HCT116 (cell line): ENCODE measurements at regions not wholly inside any gene's neighbourhood (a gene's known extent, or its start where the extent isn't known, plus 50 kb on each side); places are given as distances from the start of the nearest gene placed in this dataset.

ENCODE experiments used
- CTCF ChIP-seq, 3 experiments: fragments of 200-600 bp in 1 of 3; sonication (generic) in 1 of 3; IDR thresholded peaks in 2 of 3; conservative IDR thresholded peaks in 1 of 3; 2 replicates each; pipeline ENCODE4 v1.5.1; 2012 to 2017; ENCODE audit warnings: low read depth in 2 of 3, low read length in 2 of 3, antibody characterized with exemption in 1 of 3, borderline replicate concordance in 1 of 3, control low read depth in 1 of 3, mild to moderate bottlenecking in 1 of 3, mixed read lengths in 1 of 3, mixed run types in 1 of 3, moderate library complexity in 1 of 3; ENCODE audit not compliant: insufficient read depth in 1 of 3
- ELF1 ChIP-seq: IDR thresholded peaks from 2 replicates; pipeline ENCODE4 v1.6.1; 2012; ENCODE audit warnings: low read depth, borderline replicate concordance
- EZH2 ChIP-seq: fragments of 200-600 bp; sonication (generic); IDR thresholded peaks from 2 replicates; pipeline ENCODE4 v1.6.1; 2017; ENCODE audit warnings: antibody characterized with exemption, mixed run types
- MAX ChIP-seq: IDR thresholded peaks from 2 replicates; pipeline ENCODE4 v1.6.1; 2012
- POLR2A ChIP-seq: IDR thresholded peaks from 2 replicates; pipeline ENCODE4 v1.7.0; 2011; ENCODE audit warnings: borderline replicate concordance; ENCODE audit not compliant: insufficient read depth, insufficient read length; ENCODE audit errors: extremely low read depth
- POLR2AphosphoS5 ChIP-seq: IDR thresholded peaks from 2 replicates; pipeline ENCODE4 v1.6.1; 2011; ENCODE audit warnings: mild to moderate bottlenecking, low read depth, low read length, moderate library complexity
- YY1 ChIP-seq: IDR thresholded peaks from 2 replicates; pipeline ENCODE4 v1.6.1; 2011; ENCODE audit warnings: low read length, low read depth, moderate library complexity, mild to moderate bottlenecking; ENCODE audit not compliant: insufficient replicate concordance; ENCODE audit errors: extremely low read depth
- ZNF274 ChIP-seq: fragments of 200-500 bp; sonication (Bioruptor generic); IDR thresholded peaks from 2 replicates; pipeline ENCODE4 v1.6.1; 2014; ENCODE audit warnings: mild to moderate bottlenecking, low read depth, low read length, inconsistent platforms

- TF ChIP-seq CTCF (IDR thresholded peaks at IDR 0.05 in 2 of 3, conservative IDR thresholded peaks at IDR 0.05 in 1 of 3; ENCODE audit: borderline replicate concordance in 1 of 3, insufficient read depth in 1 of 3, low read depth in 2 of 3, low read length in 2 of 3): no peak
- no peak for TF ChIP-seq POLR2AphosphoS5
- TF ChIP-seq ZNF274: no peak
- TF ChIP-seq POLR2A: no peak
- no peak for TF ChIP-seq EZH2
- no peak for TF ChIP-seq MAX
- no peak for TF ChIP-seq YY1
- TF ChIP-seq ELF1: no peak
Observed at GRCh38 chr21:28833609-28834008, 159.1 kb downstream of the LTN1 start.
